ENCODE measurements at regions not wholly inside any gene's neighbourhood (a gene's known extent, or its start where the extent isn't known, plus 50 kb on each side); places are given as distances from the start of the nearest gene placed in this dataset.

GRCh38 chr3:124413393-124413792 is 316.9 kb upstream of the UMPS start:
- no peak overlapping the region for H3K9ac ChIP-seq (ENCODE audit: low read length)
- no peaks in the 10 kb centered on the region for H3K27me3 ChIP-seq (ENCODE audit: control insufficient read depth, insufficient read depth, low read length)
- H3K4me1 ChIP-seq (ENCODE audit: control insufficient read depth, insufficient read depth, low read length), result no peaks in the 10 kb centered on the region
- no peak overlapping the region for H3K4me3 ChIP-seq (ENCODE audit: low read length)
- H3K36me3 ChIP-seq (ENCODE audit: control insufficient read depth, insufficient read depth, low read length), result no peaks in the 10 kb centered on the region
- no peaks in the 10 kb centered on the region for H3K9me3 ChIP-seq (ENCODE audit: control insufficient read depth, low read length)

GRCh38 chr3:124413989-124414598 is 316.2 kb upstream of the UMPS start:
- Histone ChIP-seq H3K9me3 (ENCODE audit: control insufficient read depth, low read length) (no peaks in the 10 kb centered on the region), H3K4me1 (ENCODE audit: control insufficient read depth, insufficient read depth, low read length) (no peaks in the 10 kb centered on the region), H3K4me3 (ENCODE audit: low read length) (no peak overlapping the region), H3K27me3 (ENCODE audit: control insufficient read depth, insufficient read depth, low read length) (no peaks in the 10 kb centered on the region), H3K36me3 (ENCODE audit: control insufficient read depth, insufficient read depth, low read length) (no peaks in the 10 kb centered on the region), H3K9ac (ENCODE audit: low read length) (no peak overlapping the region)

- H3K9ac ChIP-seq (ENCODE audit: low read length), result no peak overlapping the region
- H3K4me1 ChIP-seq (ENCODE audit: control insufficient read depth, insufficient read depth, low read length), result no peaks in the 10 kb centered on the region
These were observed 314.7 kb upstream of the UMPS start for GRCh38 chr3:124415446-124415960.

GRCh38 chr3:124419303-124419702 is 310.9 kb upstream of the UMPS start:
- Histone ChIP-seq H3K27me3 (ENCODE audit: control insufficient read depth, insufficient read depth, low read length) (no peaks in the 10 kb centered on the region), H3K4me1 (ENCODE audit: control insufficient read depth, insufficient read depth, low read length) (no peaks in the 10 kb centered on the region), H3K9ac (ENCODE audit: low read length) (no peak overlapping the region), H3K4me3 (ENCODE audit: low read length) (no peak overlapping the region), H3K9me3 (ENCODE audit: control insufficient read depth, low read length) (no peaks in the 10 kb centered on the region), H3K36me3 (ENCODE audit: control insufficient read depth, insufficient read depth, low read length) (no peaks in the 10 kb centered on the region)

More at GRCh38 chr3:124415446-124415960, 314.7 kb upstream of the UMPS start:
- no peak overlapping the region for H3K4me3 ChIP-seq (ENCODE audit: low read length)
- no peaks in the 10 kb centered on the region for H3K27me3 ChIP-seq (ENCODE audit: control insufficient read depth, insufficient read depth, low read length)
- no peaks in the 10 kb centered on the region for H3K36me3 ChIP-seq (ENCODE audit: control insufficient read depth, insufficient read depth, low read length)
- H3K9me3 ChIP-seq (ENCODE audit: control insufficient read depth, low read length), result no peaks in the 10 kb centered on the region

- Histone ChIP-seq H3K4me3 (ENCODE audit: low read length) (no peak overlapping the region), H3K9me3 (ENCODE audit: control insufficient read depth, low read length) (no peaks in the 10 kb centered on the region), H3K4me1 (ENCODE audit: control insufficient read depth, insufficient read depth, low read length) (no peaks in the 10 kb centered on the region), H3K27me3 (ENCODE audit: control insufficient read depth, insufficient read depth, low read length) (no peaks in the 10 kb centered on the region), H3K36me3 (ENCODE audit: control insufficient read depth, insufficient read depth, low read length) (no peaks in the 10 kb centered on the region), H3K9ac (ENCODE audit: low read length) (no peak overlapping the region)
These were observed 309.9 kb upstream of the UMPS start for GRCh38 chr3:124420392-124420791.

- Histone ChIP-seq H3K9me3 (ENCODE audit: control insufficient read depth, low read length) (no peaks in the 10 kb centered on the region), H3K36me3 (ENCODE audit: control insufficient read depth, insufficient read depth, low read length) (no peaks in the 10 kb centered on the region), H3K27me3 (ENCODE audit: control insufficient read depth, insufficient read depth, low read length) (no peaks in the 10 kb centered on the region), H3K4me3 (ENCODE audit: low read length) (no peak overlapping the region), H3K9ac (ENCODE audit: low read length) (no peak overlapping the region), H3K4me1 (ENCODE audit: control insufficient read depth, insufficient read depth, low read length) (no peaks in the 10 kb centered on the region)
These were observed 307.4 kb upstream of the UMPS start for GRCh38 chr3:124422805-124423204.

- Histone ChIP-seq H3K36me3 (ENCODE audit: control insufficient read depth, insufficient read depth, low read length) (no peaks in the 10 kb centered on the region), H3K27me3 (ENCODE audit: control insufficient read depth, insufficient read depth, low read length) (no peaks in the 10 kb centered on the region), H3K4me1 (ENCODE audit: control insufficient read depth, insufficient read depth, low read length) (no peaks in the 10 kb centered on the region), H3K4me3 (ENCODE audit: low read length) (no peak overlapping the region), H3K9me3 (ENCODE audit: control insufficient read depth, low read length) (no peaks in the 10 kb centered on the region), H3K9ac (ENCODE audit: low read length) (no peak overlapping the region)
These were observed 305.9 kb upstream of the UMPS start for GRCh38 chr3:124424396-124424795.

GRCh38 chr3:124425972-124426371 is 304.3 kb upstream of the UMPS start:
- H3K36me3 ChIP-seq (ENCODE audit: control insufficient read depth, insufficient read depth, low read length), result no peaks in the 10 kb centered on the region
- H3K4me1 ChIP-seq (ENCODE audit: control insufficient read depth, insufficient read depth, low read length), result no peaks in the 10 kb centered on the region
- H3K9ac ChIP-seq (ENCODE audit: low read length), result no peak overlapping the region
- H3K27me3 ChIP-seq (ENCODE audit: control insufficient read depth, insufficient read depth, low read length), result no peaks in the 10 kb centered on the region
- no peak overlapping the region for H3K4me3 ChIP-seq (ENCODE audit: low read length)
- no peaks in the 10 kb centered on the region for H3K9me3 ChIP-seq (ENCODE audit: control insufficient read depth, low read length)

GRCh38 chr3:124428372-124429128 is 301.7 kb upstream of the UMPS start:
- no peaks in the 10 kb centered on the region for H3K27me3 ChIP-seq (ENCODE audit: control insufficient read depth, insufficient read depth, low read length)
- H3K4me1 ChIP-seq (ENCODE audit: control insufficient read depth, insufficient read depth, low read length), result no peaks in the 10 kb centered on the region
- no peak overlapping the region for H3K9ac ChIP-seq (ENCODE audit: low read length)
- H3K4me3 ChIP-seq (ENCODE audit: low read length), result no peak overlapping the region
- no peaks in the 10 kb centered on the region for H3K9me3 ChIP-seq (ENCODE audit: control insufficient read depth, low read length)
- H3K36me3 ChIP-seq (ENCODE audit: control insufficient read depth, insufficient read depth, low read length), result no peaks in the 10 kb centered on the region

- Histone ChIP-seq H3K36me3 (ENCODE audit: control insufficient read depth, insufficient read depth, low read length) (no peaks in the 10 kb centered on the region), H3K4me1 (ENCODE audit: control insufficient read depth, insufficient read depth, low read length) (no peaks in the 10 kb centered on the region), H3K9ac (ENCODE audit: low read length) (no peak overlapping the region), H3K9me3 (ENCODE audit: control insufficient read depth, low read length) (no peaks in the 10 kb centered on the region), H3K27me3 (ENCODE audit: control insufficient read depth, insufficient read depth, low read length) (no peaks in the 10 kb centered on the region), H3K4me3 (ENCODE audit: low read length) (no peak overlapping the region)
These were observed 301.0 kb upstream of the UMPS start for GRCh38 chr3:124429129-124429815.

GRCh38 chr3:124431331-124431994 is 298.8 kb upstream of the UMPS start:
- no peaks in the 10 kb centered on the region for H3K9me3 ChIP-seq (ENCODE audit: control insufficient read depth, low read length)
- H3K27me3 ChIP-seq (ENCODE audit: control insufficient read depth, insufficient read depth, low read length), result no peaks in the 10 kb centered on the region
- no peaks in the 10 kb centered on the region for H3K4me1 ChIP-seq (ENCODE audit: control insufficient read depth, insufficient read depth, low read length)
- H3K4me3 ChIP-seq (ENCODE audit: low read length), result no peak overlapping the region
- H3K36me3 ChIP-seq (ENCODE audit: control insufficient read depth, insufficient read depth, low read length), result no peaks in the 10 kb centered on the region
- no peak overlapping the region for H3K9ac ChIP-seq (ENCODE audit: low read length)

- no peaks in the 10 kb centered on the region for H3K4me1 ChIP-seq (ENCODE audit: control insufficient read depth, insufficient read depth, low read length)
- no peaks in the 10 kb centered on the region for H3K36me3 ChIP-seq (ENCODE audit: control insufficient read depth, insufficient read depth, low read length)
- no peak overlapping the region for H3K9ac ChIP-seq (ENCODE audit: low read length)
- H3K4me3 ChIP-seq (ENCODE audit: low read length), result no peak overlapping the region
- no peaks in the 10 kb centered on the region for H3K9me3 ChIP-seq (ENCODE audit: control insufficient read depth, low read length)
- H3K27me3 ChIP-seq (ENCODE audit: control insufficient read depth, insufficient read depth, low read length), result no peaks in the 10 kb centered on the region
These were observed 296.1 kb upstream of the UMPS start for GRCh38 chr3:124434176-124434575.

Measured in mucosa of stomach (tissue), 1 donor.